A673 (cell line): ENCODE measurements at regions not wholly inside any gene's neighbourhood (a gene's known extent, or its start where the extent isn't known, plus 50 kb on each side); places are given as distances from the start of the nearest gene placed in this dataset.

Experiments
- CTCF ChIP-seq: fragments of 300-800, 200-600 bp; sonication (generic); conservative IDR thresholded peaks from 2 replicates; pipeline ENCODE4 v1.5.1; 2017; ENCODE audit warnings: low read depth, mild to moderate bottlenecking, antibody characterized with exemption, low read length, moderate library complexity, mixed read lengths
- EZH2 ChIP-seq: fragments of 200-600 bp; sonication (generic); IDR thresholded peaks from 2 replicates; pipeline ENCODE4 v1.6.1; 2017; ENCODE audit warnings: borderline replicate concordance, low read depth, mild to moderate bottlenecking, mixed read lengths, antibody characterized with exemption, low read length; ENCODE audit not compliant: poor library complexity, severe bottlenecking

DNA sequence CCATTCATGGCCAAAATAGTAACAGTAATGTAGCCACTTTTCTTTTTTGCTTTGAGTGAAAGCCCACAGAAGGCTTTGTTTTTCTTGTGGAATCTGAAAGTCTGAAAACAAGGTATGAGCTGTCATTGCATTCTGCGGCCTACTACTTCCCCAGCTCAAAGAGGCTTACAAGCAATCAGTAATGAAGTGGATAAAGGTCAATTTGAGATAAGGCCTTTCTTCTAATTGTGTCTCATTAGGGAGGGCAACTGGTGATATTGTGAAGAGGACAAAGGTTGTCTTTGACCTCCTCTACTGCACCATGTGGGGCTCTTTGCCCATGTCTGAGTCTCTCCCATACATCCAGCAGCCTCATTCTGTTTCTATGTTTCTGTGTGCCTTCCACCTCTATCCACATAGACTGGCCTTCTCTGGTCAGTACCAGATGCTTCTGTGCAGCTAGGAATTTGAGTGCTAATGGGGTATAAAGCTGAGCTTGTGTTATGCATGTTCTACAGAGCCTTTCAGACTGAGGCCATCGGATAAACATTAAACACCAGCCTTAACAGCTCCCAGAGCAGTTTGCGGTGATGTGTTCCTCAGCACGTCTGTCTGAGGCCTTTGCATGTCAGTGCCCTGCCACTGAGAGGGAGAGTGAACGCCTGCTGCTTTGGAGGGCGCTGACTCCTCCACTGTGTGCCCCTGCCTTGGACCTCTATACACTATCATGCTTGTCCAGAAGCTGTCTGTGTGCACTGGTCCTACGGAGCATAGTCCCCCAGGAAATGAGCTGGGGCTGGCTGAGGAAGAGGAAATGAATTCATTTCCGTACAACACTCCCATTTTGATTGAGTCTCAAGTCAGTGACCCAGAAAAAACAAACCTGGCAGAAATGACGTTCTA lies 80.2 kb downstream of the SH2D1A start:
- TF ChIP-seq EZH2 (no peak), CTCF (no peak)
